NCI-H69 (cell line): ENCODE measurements at regions not wholly inside any gene's neighbourhood (a gene's known extent, or its start where the extent isn't known, plus 50 kb on each side); places are given as distances from the start of the nearest gene placed in this dataset.

Experiments used
- DNase-seq: peaks from one replicate; lab custom pipeline; 2025; lab: John Stamatoyannopoulos, UW

GRCh38 chr2:8538531-8538930 lies 143.3 kb upstream of the ID2 start:
- DNase-seq: no peak

DNA sequence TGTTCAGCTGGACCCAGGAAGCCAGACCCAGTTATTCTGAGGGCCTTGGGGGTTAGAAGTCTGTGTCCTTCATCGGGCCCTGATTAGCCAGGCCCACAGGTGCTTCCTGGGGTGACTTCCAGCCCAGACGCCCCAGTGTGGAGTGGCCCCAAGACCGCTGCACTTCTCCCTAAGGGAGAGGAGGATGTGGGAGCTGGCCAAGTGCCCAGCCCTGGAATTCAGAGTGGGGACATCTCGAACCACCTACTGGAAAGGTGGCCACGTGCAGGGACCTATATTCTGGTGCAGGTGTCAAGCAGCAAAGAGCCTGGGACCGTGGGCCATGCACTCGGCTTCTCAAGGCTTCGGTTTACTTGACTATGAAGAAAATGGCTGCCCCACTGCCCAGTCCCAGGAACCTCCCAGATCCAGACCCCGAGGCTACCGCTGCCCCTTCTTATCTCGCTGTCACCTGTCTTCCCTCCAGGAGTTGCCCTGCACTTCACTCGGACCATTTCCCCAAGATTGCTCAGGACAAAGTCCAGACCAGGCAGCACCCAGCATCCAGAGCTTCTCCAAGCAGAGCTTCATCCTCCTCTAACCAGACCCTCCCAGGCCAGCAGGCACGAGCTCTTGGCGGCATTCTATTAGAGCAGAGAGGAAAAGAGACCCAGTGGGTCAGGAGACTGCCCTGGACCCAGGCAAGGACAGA lies 142.8 kb upstream of the ID2 start:
- DNase-seq: no peak

GRCh38 chr2:8539743-8540551 lies 141.9 kb upstream of the ID2 start:
- DNase-seq: peak; percentile 20

DNA sequence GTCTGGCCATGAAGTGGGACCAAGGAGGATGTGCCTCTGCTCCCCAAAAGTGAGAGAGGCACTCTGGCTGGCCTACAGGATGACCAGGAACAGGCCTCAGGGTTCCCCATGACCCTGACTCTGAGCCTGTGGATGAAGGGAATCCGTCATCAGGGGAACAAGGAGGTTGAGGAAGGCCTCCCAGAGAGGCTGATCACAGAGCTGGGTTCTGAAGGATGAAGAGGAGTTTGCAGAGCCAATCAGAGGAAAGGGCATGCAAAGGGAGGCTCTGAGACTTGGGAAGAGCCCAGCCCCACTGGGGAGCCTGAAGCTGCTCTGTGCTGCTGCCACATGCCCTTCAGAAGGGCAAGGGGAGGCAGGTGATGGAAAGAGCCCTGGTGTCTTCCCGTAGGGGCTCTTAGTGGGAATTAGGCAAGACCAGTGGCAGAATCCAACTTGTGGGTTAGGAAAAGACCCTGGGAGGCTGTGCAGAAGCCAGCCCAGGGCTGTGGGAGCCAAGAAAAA lies 141.3 kb upstream of the ID2 start:
- DNase-seq: no peak

- DNase-seq: no peak
Observed at GRCh38 chr2:8541223-8541622, 140.6 kb upstream of the ID2 start.

- no peak for DNase-seq
Observed at GRCh38 chr2:8541636-8542035, 140.2 kb upstream of the ID2 start.

DNA sequence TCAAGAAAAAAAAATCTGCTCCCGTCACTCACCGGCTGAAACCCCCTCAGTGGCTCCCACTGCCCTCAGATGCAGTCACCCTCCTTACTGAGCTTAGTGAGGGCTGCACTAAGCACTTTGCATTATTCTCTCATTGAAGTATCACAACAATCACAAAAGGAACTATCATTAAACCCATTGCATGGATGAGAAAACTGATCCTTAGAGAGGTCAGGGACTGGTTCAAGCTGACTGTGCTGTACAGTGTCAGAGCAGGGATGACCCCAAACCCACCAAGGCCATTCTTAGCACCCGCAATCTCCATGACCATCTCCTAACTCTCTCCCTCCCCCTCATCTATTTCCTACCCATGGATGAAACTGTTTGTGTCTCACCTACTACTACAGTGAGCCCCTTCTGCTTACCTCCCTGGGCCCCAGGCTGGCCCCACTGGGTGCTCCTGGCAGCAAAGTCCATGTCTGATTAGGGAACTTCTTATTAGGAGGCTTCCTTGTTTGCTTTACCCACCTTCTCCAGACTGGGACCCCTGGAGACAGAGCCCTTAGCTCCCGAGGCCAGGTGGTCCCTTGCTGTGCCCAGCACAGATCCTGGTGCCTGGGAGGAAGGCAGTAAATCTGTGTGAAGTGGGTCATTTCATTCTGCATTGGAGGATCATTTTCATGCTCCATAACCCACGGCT lies 139.3 kb upstream of the ID2 start:
- peak; percentile 18 for DNase-seq

GRCh38 chr2:8543060-8543382 lies 138.8 kb upstream of the ID2 start:
- DNase-seq: no peak

GRCh38 chr2:8543383-8544170 lies 138.3 kb upstream of the ID2 start:
- DNase-seq: peak; percentile 24

GRCh38 chr2:8544171-8544785 lies 137.6 kb upstream of the ID2 start:
- DNase-seq: no peak

DNA sequence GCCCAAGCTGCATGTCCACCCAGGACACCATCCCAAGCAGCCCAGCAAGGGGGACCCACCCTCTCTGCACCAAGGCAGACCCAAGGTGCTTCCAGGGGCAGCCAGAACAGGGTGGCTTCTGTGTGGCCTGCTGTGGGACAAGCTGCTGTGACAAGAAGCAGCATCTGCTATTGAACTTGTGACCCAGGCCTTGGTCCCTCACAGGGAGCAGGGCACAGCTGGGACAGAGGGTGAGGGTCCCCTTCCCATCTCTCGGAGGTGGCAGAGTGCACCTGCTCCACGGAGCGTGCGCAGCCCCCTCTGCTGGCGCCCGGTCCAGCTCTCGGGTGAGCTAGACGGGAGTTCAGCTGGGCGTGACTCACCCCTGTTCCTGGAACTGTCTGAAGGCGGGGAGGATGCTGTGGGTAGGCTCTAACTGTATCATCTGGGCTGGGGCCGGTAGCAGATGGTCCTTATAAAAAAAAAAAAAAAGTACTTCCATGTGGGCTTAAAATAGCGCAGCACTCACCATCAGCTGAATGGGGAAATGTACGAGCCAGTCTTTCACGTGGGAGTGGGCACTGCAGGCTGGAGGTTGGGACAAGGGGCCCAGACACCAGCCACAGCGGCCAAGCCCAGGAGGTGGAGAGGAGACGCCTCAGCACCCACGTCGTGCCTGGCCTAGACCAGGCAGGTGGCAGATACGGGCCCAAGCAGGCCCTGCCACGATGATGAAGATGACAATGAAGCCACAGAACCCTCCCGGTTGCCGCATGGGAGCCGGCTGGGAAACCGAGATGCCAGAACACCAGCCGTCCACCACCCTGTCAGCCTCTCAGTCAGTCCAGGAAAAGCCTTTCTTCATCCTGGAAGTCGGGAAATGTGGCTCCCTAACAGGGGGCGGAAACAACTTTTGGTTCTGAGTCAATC lies 136.8 kb upstream of the ID2 start:
- DNase-seq: peak; percentile 66

DNA sequence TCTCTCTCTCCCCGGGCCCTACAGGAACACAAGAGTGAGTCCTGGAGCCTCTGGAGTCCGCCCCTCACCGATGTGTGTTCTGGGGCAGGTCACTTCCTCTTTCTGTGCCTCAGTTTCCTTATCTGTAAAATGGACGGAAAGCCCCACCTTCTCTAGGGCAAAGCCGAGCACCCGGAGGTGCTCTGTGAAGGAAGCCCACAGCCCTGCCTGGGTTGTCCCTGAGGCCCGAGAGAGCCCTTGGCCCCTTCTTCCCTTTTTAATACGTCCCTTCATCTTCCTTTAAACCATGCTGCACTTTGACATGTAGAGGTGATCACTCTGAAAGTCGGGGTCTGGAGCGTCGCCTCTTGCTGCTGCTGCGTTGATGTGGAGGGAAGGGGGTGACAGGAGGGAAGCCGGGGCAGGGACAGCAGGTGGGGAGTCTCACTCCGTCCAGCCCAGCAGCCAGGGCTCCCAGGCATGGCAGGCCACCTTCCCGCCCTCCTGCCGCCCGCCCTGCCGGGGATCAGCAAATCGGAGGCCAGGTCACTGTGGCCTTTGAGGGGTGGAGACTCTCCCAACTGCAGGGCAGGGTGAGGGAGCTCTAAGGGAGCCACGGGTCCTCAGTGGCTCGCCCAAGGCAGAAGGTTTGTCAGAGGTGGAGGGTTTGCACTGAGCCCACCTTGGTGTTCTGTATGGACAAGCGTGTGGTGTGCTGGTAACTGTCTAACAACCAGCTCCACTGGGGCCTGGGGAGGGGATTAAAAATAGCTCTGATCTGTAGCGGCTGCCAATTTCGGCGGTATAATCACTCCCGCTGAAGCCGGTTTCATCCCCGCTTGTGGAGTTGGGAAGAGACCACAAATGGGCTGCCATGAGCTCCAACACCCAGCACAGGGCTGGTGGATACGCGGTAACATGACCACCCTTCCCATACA lies 135.9 kb upstream of the ID2 start:
- DNase-seq: no peak

DNA sequence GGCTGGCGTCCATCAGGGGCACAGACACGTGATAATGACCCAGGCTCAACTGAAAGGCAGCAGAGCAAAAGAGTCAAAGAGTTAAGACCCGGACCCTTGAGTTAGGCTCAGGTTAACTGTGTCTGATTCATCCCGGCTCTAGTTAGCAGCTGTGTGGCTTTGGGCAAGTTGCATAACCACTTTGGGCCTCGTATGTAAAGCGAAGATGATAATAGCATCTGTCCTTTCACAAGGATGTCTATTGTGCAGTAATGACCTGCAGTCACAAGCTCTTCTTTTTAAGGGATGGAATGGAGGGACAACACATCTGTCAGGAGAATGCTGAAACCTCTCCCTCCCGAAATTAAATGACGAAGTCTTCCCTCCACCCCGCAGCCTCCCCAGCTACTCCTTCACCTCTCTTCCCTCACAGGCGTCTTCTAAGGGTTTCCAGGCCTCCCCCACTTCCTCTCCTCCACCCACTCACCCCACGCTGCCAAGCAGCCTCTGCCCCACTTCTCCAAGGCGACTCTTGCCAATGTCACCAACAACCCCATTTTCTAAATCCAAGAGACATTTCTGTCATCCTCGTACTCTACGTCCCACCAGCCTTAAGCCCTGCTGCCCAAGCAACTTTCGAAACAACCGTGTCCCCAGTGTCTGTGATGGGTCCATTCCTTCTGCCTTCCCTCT lies 135.1 kb upstream of the ID2 start:
- peak; percentile 3 for DNase-seq

GRCh38 chr2:8547284-8548064 lies 134.4 kb upstream of the ID2 start:
- no peak for DNase-seq

GRCh38 chr2:8548065-8548618 lies 133.7 kb upstream of the ID2 start:
- no peak for DNase-seq

- peak; percentile 44 for DNase-seq
Observed at GRCh38 chr2:8548619-8549150, 133.2 kb upstream of the ID2 start.

GRCh38 chr2:8549273-8549922 lies 132.5 kb upstream of the ID2 start:
- DNase-seq: no peak
